ENCODE measurements at regions not wholly inside any gene's neighbourhood (a gene's known extent, or its start where the extent isn't known, plus 50 kb on each side); places are given as distances from the start of the nearest gene placed in this dataset.

- TF ChIP-seq EZH2 (IDR thresholded peaks at IDR 0.05) (no peak), POLR2AphosphoS5 (IDR thresholded peaks at IDR 0.05; ENCODE audit: borderline replicate concordance, low read depth, low read length) (no peak), FOXP2 (optimal IDR thresholded peaks at IDR 0.05; ENCODE audit: control extremely low read depth, extremely low read length, insufficient read depth) (no peak)
Observed at GRCh38 chr6:169165561-169166300, 87.9 kb downstream of the THBS2 start.
